Activated CD4-positive, alpha-beta T cell treated with anti-CD3 and anti-CD28 coated beads, Interleukin-10, Interleukin-2, amounts not matched to agents 100 ng/mL and 50 ng/mL, durations not matched to agents 16 hours and 8 hours (primary cell): ENCODE measurements at regions not wholly inside any gene's neighbourhood (a gene's known extent, or its start where the extent isn't known, plus 50 kb on each side); places are given as distances from the start of the nearest gene placed in this dataset.

Source experiments
- DNase-seq: peaks from one replicate; pipeline ENCODE4 v3.0.0-alpha.2; 2020

GRCh38 chr11:119876841-119877240, 147.8 kb upstream of the NECTIN1 start:
- DNase-seq = no peak

DNA sequence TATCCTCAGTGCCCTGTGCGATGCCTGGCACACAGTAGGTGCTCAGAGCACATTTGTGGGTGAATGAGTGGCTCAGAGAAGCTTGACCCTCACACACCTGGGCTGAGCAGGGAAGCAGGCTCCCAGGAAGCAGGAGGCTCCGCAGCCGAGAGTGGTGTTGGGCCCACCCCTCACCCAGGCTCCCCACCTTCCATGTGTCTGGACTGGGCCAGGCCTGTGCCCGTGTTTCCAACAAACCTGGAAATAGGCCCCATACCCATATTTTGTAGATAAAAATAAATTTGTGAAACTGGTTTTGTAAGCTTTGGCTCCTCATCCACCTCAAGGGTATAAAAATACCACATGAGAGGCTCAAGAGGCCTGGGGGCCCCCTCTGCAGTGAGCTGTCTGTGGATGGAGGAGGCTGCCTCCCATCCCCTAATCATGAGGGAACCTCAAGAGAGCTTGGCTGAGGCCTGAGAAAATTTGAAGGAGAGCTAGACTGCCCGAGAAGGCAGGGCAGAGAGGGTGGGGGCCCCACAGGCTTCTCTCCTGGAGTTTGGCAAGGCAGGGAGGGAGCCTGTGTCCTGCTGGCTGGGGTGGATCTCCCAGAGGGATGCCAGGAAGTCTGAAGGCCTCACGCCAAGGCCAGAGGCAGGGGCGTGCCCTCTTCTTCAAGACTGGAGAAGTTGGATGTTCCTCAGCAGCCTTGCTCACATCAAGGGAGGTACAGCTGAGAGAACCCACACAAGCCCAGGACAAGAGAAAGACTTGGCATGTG, 147.0 kb upstream of the NECTIN1 start:
- DNase-seq = no peak

DNA sequence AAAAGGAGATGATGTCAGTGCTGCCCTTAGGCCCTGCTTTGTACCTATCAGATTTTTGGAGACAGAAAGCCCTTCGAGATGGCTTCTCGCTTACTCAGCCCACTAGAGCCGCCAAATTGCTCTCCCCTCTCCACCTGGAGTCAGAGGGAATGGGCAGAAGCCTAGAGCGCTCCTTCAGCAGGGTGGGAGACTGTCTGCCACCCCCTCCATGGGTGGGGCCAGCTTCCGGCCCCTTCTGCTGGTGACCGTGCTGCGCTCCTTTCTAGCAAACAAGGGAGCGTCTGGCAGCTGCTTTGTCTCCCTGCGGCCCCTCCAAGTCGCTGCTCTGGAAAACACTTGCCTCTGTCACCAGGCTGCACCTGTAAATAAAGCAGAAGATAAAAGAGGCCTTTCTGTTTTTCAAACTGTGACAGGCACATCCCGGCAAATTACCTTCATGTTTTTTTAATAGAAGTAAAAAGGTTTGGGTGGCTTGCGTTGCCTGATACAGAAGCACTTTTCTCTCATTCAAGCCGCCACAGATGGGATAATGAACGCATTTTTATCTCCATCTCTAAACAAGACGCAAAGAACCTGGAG, 145.7 kb upstream of the NECTIN1 start:
- DNase-seq = no peak

DNA sequence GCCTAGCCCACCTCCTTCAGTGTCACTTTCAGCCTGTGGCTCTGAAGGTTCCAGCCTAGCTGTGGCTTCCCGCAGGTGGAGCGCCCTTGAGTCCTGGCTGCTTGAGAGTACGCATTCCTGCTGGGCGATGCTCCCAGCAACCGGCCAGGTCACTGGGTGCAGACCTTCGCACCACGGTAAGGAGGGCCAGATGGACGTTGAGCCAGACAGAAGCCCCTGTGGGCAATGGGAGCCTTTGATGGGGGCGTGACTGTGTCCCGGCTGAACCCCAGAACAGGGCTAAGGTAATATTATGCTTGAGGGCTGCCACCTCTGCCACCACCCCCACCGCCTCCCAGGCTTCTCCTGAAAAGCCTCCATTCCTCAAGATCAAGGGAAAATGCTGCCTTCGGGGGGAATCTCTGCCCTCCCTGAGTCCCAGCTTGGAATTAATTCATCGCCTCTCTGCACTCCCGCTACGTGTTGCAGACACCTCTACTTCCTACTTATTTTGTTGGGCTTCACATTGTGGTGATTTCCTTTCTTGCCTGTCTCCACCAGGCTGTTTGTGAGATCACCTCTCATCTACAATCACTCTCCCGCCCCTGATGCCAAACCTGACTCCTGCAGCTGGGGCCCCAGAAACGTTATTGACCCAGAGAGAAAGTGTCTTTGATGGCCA, 144.9 kb upstream of the NECTIN1 start:
- DNase-seq = no peak

GRCh38 chr11:119872611-119873310, 143.8 kb upstream of the NECTIN1 start:
- no peak for DNase-seq

- no peak for DNase-seq
Observed at GRCh38 chr11:119865661-119866156, 136.7 kb upstream of the NECTIN1 start.

- no peak for DNase-seq
Observed at GRCh38 chr11:119864836-119865235, 135.8 kb upstream of the NECTIN1 start.

DNA sequence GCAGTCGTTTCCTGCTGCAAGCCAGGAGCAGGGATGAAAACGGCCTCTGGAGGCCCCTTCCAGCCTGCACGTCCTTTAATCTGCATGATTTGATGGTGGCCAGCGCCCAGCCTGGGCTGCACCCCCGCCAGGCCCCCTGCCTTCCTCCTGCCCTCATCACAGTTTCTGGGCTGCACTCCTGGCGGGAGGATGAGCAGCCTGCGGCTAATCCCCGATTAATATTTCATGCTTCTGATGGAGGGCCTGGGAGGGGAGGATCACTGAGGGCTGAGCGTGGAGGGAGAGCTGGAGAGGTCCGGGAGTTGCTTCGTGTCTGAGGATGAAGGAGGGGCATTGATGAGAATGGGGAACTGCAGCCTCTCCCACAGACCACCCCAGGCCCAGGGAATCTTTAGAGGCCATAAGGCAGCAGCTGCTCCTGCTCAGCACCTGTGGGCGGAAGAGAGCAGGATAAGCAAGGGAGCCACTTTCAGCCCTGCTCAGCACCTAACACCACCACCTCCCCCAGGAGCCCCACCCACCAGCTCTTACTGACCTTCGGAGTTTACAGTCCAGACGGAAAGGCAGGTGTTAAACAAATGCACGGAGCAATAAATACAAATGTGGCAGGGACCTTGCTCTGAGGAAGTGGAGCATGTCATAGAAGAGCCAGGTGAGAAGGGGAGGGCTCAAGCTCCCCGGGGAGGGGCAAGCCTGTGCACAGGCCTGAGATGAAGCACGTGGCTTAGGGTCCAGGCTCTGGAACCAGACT, 135.0 kb upstream of the NECTIN1 start:
- no peak for DNase-seq

DNA sequence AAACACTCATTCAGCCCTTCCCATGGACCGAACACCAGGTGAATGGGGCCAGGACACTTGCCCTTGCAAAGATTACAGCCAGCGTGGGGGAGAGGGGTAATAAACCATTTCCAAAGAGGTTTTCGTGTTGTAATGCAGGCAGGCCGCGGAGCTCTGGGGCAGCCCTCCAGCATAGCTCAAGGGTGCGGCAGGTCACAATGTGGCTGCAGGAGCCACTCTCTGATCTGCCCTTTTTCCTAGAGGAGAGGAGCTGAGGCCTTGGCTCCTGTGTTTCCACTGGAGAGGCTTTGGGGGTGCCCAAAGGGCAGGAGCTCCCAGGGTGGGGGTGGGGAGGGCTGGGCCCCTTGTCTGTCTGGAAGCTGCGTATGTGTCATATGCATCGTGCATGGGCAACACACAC, 134.2 kb upstream of the NECTIN1 start:
- DNase-seq = no peak

GRCh38 chr11:119861160-119861559, 132.2 kb upstream of the NECTIN1 start:
- no peak for DNase-seq

DNA sequence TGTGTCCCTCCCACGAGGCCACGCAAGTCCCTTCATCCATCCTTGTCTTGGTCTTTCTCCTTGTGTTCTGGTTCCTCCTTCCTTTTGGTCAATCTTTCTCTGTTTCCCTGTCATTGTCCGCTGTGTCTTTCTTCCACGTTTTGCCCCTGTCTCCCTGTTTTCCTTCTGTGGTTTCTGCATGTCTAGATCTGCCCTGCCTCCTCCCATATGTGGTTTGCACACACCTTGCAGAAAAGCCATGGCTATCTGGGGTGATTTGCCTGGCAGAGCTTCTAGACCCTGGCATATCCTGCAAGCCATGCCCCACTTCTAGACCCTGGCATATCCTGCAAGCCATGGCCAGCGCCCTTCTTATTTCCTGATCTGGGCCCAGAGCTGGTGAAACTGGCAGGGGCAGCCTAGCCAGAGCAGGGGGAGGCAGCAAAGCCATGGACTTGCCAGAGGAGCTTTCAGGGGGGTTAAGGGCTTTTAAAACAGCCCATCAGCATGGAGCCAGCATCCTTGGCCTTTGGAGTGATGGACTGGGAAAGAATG, 131.6 kb upstream of the NECTIN1 start:
- DNase-seq = no peak

DNA sequence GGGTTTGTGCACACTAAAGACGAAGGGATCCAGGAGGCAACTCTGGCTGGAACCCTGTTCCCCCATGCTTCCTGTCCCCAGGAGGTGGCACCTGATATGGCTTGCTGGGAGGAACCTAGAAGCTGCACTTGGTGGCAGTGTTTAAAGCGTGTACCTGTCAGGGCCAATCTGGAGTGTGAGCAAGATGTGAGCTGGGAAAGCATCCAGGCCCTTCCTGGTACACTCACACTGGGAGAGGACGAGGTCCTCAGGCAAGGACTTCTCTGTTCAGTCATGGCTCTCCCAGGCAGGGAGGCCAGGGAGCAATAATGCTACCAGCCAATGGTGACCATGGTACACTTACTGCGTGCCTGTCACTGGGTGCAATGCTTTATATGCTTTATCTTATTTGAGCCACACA, 130.7 kb upstream of the NECTIN1 start:
- DNase-seq = no peak

GRCh38 chr11:119858288-119858687, 129.3 kb upstream of the NECTIN1 start:
- no peak for DNase-seq

DNA sequence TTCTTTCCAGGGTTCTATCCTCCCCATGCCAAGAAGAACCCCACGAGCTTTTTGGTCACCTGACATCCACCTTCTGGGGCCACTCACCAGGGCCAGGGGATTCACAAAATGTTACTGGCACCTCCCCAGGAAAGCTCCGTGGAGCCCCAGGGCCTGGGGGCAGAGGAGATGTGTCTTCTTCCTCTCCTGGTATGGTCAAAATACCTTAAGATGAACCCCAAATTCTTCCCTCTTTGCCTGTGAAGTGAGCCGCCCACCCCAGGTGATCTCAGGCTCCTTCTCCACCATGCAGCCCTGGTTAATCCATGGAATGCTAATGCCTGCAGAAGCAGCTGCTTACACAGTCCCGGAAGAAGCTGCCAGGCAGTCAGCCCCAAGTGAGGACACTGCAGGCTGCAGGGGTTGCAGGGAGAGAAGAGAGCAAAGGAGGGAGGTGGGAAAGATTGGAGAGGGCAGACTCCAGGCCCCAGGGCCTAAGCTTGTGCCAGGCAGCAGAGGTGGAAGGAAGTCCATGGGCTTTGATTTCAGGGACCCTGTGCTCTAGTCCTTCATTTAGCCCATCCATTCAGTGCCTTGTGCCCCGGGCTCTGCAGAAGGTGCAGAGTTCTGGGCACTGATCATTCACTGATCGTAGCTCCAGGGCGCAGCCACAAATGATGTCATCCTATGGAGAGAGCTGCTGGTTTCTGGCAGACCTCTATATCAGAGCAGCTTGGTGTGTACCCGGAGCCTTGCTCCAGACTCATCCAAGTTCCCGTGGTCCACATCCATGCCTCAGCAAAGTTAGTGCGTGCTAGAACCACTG, 127.9 kb upstream of the NECTIN1 start:
- no peak for DNase-seq

DNA sequence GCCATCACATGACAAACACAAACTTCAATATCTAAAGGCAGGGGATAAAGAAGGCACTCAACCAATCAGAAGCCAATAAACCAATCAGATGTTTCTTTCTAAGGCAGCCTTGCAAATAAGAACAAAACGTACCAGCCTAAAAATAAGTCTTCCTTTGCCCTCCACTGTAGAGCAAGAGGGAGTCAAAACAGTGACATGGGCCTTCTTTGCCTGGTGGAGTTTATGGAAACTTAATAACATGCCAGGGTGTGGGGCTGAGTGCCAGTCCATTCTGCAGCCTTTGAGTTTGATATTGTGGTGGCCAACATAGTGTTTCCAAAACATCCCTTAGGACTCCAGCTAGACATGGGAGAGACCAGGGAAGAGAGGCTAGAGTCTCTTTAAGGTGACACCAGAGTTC, 126.1 kb upstream of the NECTIN1 start:
- DNase-seq = no peak

- no peak for DNase-seq
Observed at GRCh38 chr11:119854521-119854920, 125.5 kb upstream of the NECTIN1 start.

DNA sequence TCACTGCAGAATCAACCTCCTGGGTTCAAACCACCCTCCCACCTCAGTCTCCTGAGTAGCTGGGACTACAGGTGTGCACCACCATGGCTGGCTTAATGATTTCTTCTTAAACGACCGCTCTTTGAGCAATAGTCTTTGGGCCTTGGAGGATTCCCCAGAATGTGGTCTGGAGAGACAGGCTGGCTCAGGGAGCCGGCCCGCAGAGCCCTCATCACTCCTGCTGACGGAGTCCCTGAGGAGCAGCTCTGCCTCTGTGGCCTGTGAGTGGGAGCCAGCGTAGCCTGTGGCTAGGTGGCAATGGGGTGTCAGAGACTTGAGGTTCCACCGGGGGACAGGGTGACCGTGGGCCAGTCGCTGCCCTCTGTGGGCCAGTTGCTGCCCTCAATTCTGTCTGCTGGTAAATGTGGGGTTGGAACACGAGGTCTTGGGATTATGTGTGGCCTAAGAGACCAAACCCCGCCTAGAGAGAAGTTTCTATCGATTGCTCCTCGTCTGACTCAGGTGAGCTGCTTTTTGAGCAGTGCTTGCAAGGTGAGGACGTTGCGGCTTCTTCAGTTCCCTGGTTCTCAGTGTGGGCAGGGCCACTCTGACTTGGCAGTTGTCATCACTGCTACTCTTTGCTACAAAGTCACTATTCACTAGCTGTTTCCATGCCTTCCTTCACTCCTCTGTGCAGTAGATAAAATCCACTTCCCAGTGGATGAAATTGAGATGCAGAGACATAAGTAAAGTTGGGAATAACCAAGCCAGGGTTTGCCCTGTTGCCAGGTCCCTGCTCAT, 124.8 kb upstream of the NECTIN1 start:
- DNase-seq = no peak

- DNase-seq = no peak
Observed at GRCh38 chr11:119852741-119853140, 123.7 kb upstream of the NECTIN1 start.

GRCh38 chr11:119850822-119851409, 121.9 kb upstream of the NECTIN1 start:
- DNase-seq = no peak

DNA sequence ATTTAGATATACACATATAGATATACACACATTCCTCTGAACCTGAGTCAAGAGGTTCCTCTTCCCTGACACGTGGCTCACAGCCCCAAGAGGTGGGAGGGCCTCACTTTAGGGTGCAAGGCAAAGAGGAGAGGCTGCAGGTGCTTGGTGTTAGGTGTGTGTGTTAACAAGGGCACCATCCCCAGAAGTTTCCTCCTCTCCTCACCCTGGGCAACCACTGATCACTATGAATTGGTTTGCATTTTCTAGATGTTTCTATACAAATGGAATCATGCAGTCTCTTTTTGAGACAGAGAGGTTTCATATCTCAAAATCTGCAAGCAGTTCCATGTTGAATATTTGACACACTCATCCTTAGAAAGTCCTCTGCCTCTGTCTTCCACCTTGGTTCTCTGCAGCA, 120.9 kb upstream of the NECTIN1 start:
- peak; percentile 15 for DNase-seq
